GM12878 (cell line): ENCODE measurements at regions not wholly inside any gene's neighbourhood (a gene's known extent, or its start where the extent isn't known, plus 50 kb on each side); places are given as distances from the start of the nearest gene placed in this dataset.
A peak's percentile ranks its signal among the peaks of the same experiment; 100 is the strongest.

Experiments used
- ATAC-seq: fragments of 200-7000 bp; cut with Tn5 transposase; 3 replicates; pipeline ENCODE4 v1.9.1; 2020; ENCODE audit warnings: mild to moderate bottlenecking, moderate library complexity
- BruUV-seq: library from RNA; stranded (reverse); fragments of 400-500 nt; replicated peaks from 2 replicates; lab custom pipeline; 2021; lab: Mats Ljungman, UMichigan
- CTCF ChIA-PET: fragments of 300-600 bp; sonication (Branson Sonifier 250); formaldehyde crosslinking; extraction: SDS; loops from one replicate; lab custom pipeline; 2021; ENCODE audit warnings: inconsistent platforms; lab: Yijun Ruan, JAX
- POLR2A ChIA-PET: fragments of 350-600 bp; formaldehyde crosslinking; extraction: SDS; loops from one replicate; lab custom pipeline; 2021; ENCODE audit warnings: inconsistent platforms; lab: Charles Lee
- RAD21 ChIA-PET: fragments of 300-600 bp; sonication (Branson Sonifier 250); formaldehyde crosslinking; loops from one replicate; lab custom pipeline; 2023; ENCODE audit warnings: antibody characterized with exemption; ENCODE audit not compliant: unreplicated experiment; lab: Charles Lee
- SMC1A ChIA-PET: fragments of 300-600 bp; sonication (Branson Sonifier 250); formaldehyde crosslinking; loops from one replicate; lab custom pipeline; 2023; ENCODE audit not compliant: unreplicated experiment, uncharacterized antibody; lab: Charles Lee
- DNase-seq: peaks from one replicate; pipeline ENCODE4 v3.0.0-alpha.2; 2011; ENCODE audit warnings: low read depth, low spot score
- FAIRE-seq: peaks from 3 replicates; lab custom pipeline; 2011; peaks lifted over from hg19 to GRCh38; lab: Jason Lieb, UNC
- H2AFZ ChIP-seq: 2 replicates; pipeline ENCODE4 v1.6.0; 2011; ENCODE audit warnings: low read depth, low read length, control low read depth; ENCODE audit not compliant: control insufficient read depth
- H3K27ac ChIP-seq: 2 replicates; pipeline ENCODE4 v1.5.1; 2011; ENCODE audit warnings: control low read depth; ENCODE audit not compliant: control insufficient read depth, insufficient read depth
- H3K27me3 ChIP-seq, 2 experiments: replicated peaks in 1 of 2; 2 replicates each; pipeline versions ENCODE4 v1.6.0 to v1.6.1; 2011; ENCODE audit warnings: low read length in 1 of 2; ENCODE audit not compliant: control insufficient read depth in 2 of 2, insufficient read depth in 2 of 2
- H3K36me3 ChIP-seq, 2 experiments: 2 replicates each; pipeline ENCODE4 v1.5.1; 2011; ENCODE audit warnings: low read length in 1 of 2; ENCODE audit not compliant: control insufficient read depth in 2 of 2, insufficient read depth in 2 of 2
- H3K4me1 ChIP-seq: 2 replicates; pipeline ENCODE4 v1.6.1; 2011; ENCODE audit warnings: mild to moderate bottlenecking, low read length, moderate library complexity, mixed read lengths; ENCODE audit not compliant: control insufficient read depth, insufficient read depth
- H3K4me2 ChIP-seq: 2 replicates; pipeline ENCODE4 v1.6.0; 2011; ENCODE audit warnings: control low read depth; ENCODE audit not compliant: control insufficient read depth, insufficient read depth
- H3K4me3 ChIP-seq: fragments of 200-600 bp; sonication (generic); 2 replicates; pipeline ENCODE4 v1.5.1; 2016
- H3K79me2 ChIP-seq: 2 replicates; pipeline ENCODE4 v1.6.0; 2011; ENCODE audit warnings: low read length; ENCODE audit not compliant: control insufficient read depth, insufficient read depth
- H3K9ac ChIP-seq: 2 replicates; pipeline ENCODE4 v1.8.0; 2011; ENCODE audit warnings: low read length, control low read depth, mixed read lengths; ENCODE audit not compliant: control insufficient read depth, insufficient read depth
- H3K9me3 ChIP-seq: replicated peaks from 3 replicates; pipeline ENCODE4 v1.5.1; 2011; ENCODE audit warnings: mild to moderate bottlenecking, low read length; ENCODE audit not compliant: control insufficient read depth, insufficient read depth
- H4K20me1 ChIP-seq: 2 replicates; pipeline ENCODE4 v1.6.0; 2011; ENCODE audit not compliant: control insufficient read depth, insufficient read depth
- CHD1 ChIP-seq: IDR thresholded peaks from 2 replicates; pipeline ENCODE4 v1.6.1; 2012; ENCODE audit warnings: low read depth, low read length, improper control_type of control experiment
- MEF2A ChIP-seq: IDR thresholded peaks from 2 replicates; pipeline ENCODE4 v1.6.1; 2011; ENCODE audit warnings: low read depth, mild to moderate bottlenecking, low read length, moderate library complexity; ENCODE audit not compliant: insufficient read depth
- RB1 ChIP-seq: fragments of 450-650 bp; formaldehyde crosslinking; IDR thresholded peaks from 2 replicates; pipeline ENCODE4 v1.6.1; 2017; ENCODE audit warnings: mild to moderate bottlenecking, borderline replicate concordance
- RUNX3 ChIP-seq: IDR thresholded peaks from 2 replicates; pipeline ENCODE4 v1.6.1; 2012; ENCODE audit warnings: low read length, inconsistent platforms
- SMARCA5 ChIP-seq: fragments of 450-650 bp; IDR thresholded peaks from 2 replicates; pipeline ENCODE4 v1.6.1; 2017; ENCODE audit warnings: mild to moderate bottlenecking
- ZZZ3 ChIP-seq: IDR thresholded peaks from 2 replicates; pipeline ENCODE4 v1.6.1; 2011; ENCODE audit warnings: low read depth; ENCODE audit not compliant: control insufficient read depth, insufficient read length
- WGBS: methylation state at CpG from one replicate; pipeline ENCODE4 v1.1.6; 2016; ENCODE audit warnings: low lambda C conversion rate; ENCODE audit not compliant: insufficient replicate concordance, insufficient coverage; ENCODE audit errors: missing lambda C conversion rate; 5-methylcytosine and 5-hydroxymethylcytosine counted together
- in situ Hi-C: fragments of 300-500 bp; cut with MboI; formaldehyde crosslinking; loops from 9 replicates; pipeline ENCODE4 v1.14.3; 2018; ENCODE audit warnings: mixed read lengths
- intact Hi-C: fragments of 100-400 bp; cut with micrococcal nuclease; formaldehyde crosslinking; loops from one replicate; pipeline ENCODE4 v1.14.2; 2022; ENCODE audit not compliant: unreplicated experiment
- TF ChIP-seq, protein P1 (sequence below): fragments of 450-650 bp; IDR thresholded peaks from 2 replicates; pipeline ENCODE4 v1.6.1; 2017; ENCODE audit warnings: antibody characterized with exemption, mild to moderate bottlenecking, moderate library complexity
- TF ChIP-seq, protein P2 (sequence below): fragments of 450-650 bp; IDR thresholded peaks from 2 replicates; pipeline ENCODE4 v1.6.1; 2017; ENCODE audit warnings: mild to moderate bottlenecking, moderate library complexity

DNA sequence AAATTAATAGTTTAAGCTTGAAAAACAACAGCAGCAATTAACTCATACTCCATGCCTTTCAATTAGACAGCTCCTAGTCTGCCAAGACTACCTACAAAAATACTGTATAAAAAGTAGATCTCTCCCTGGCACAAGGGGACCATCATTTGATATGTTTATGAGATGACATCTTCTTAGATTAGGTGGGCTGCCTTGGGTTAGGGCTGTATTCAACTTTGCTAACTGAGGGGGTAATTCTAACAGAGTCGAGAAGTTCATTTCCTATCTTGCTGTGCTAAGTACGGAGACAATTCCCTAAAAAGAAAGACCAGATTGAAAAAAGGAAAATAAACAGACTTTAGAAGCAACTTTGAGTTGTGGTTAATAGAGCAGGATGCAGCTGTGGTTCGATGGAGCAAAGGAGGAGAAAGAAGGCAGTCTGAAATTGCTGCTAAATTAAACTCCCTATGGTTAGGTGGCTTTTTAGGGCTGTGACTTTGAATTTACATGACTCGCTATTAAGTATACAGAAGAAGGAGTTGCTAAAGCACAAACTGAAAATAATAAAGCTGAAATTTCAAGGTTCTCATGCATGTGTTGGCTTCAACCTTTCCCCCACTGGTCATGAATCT is 75.4 kb downstream of the CDC7 start:
- H3K4me3 ChIP-seq, result no peak overlapping the region
- no peaks in the 10 kb centered on the region for H4K20me1 ChIP-seq
- no peaks in the 10 kb centered on the region for H3K36me3 ChIP-seq
- no peaks in the 10 kb centered on the region for H3K27me3 ChIP-seq
- no peaks in the 10 kb centered on the region for H3K79me2 ChIP-seq
- ChIA-PET POLR2A (no interaction called here), SMC1A (no interaction called here), RAD21 (no interaction called here), CTCF (no interaction called here)
- 21% methylated on average over 4 of the region's 4 CpGs for WGBS
- intact Hi-C loops (no loop called here), in situ Hi-C loops (no loop called here)
- no peaks in the 10 kb centered on the region for H3K9me3 ChIP-seq
- no TSS peak for BruUV-seq
- no peak for ATAC-seq
- H3K4me2 ChIP-seq, result no peak overlapping the region
- H3K9ac ChIP-seq, result no peak overlapping the region
- 0 out of 2 replicates have a peak, but pooled peaks have one; percentile 8 for TF ChIP-seq RUNX3
- TF ChIP-seq CHD1, result no peak
- no peak for TF ChIP-seq MEF2A
- TF ChIP-seq RB1, result no peak
- TF ChIP-seq, all 136 proteins: peak for 1
- Histone ChIP-seq H3K27ac (no peak overlapping the region), H2AFZ (peak overlapping the region; percentile 1; the same call in 1 of the 2 replicates), H3K4me1 (peaks cover 12% of the 10 kb centered on the region)
- no peak for FAIRE-seq
- DNase-seq, result no peak

DNA sequence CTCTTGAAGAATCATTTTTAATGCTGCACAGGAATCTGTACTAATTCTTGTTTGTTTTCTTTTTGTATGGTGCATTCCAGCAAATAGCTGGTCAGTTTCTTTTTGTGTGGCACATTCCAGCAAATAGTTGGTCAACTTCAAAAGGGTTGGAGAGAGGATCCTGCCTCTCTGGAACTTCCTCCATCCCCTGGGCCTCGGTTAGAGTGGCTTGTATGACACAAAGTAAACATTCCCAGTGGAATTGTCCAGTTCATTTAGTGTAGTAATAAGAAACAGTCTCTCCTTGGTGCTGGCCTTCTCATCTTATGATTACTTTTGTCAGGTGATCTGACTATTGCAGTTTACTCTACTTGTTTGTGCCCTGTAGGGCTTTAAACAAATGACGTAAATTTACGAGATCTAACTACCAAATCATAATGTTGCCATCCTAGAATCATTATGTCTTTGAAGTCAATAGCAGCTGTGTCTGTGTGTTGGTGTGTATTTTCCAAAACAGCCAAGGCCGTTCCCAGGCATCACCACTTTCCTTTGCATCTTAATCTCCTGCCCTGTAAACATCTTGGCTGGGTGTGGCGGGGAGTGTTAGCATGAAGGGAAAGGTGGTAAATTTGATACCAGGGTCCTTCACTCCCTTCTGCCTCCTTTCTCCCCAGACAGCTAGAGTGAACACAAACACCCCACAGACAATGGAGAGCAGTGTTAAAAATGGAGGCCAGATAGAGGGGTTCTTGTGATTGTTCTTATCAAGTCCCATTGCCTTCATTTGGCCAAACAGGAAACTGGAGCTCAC is 77.9 kb downstream of the CDC7 start:
- ChIA-PET SMC1A (interaction anchor here (0.9 kb wide), 1 partner anchor 12 kb away, joined by 3 read pairs; no protein-coding TSS in a partner anchor), CTCF (interaction anchor here (1.0 to 1.5 kb wide), 3 partner anchors 11 to 55 kb away, joined by 3 to 4 read pairs (median 3); no protein-coding TSS in a partner anchor), POLR2A (interaction anchor here (0.5 kb wide), 1 partner anchor 733 kb away, joined by 3 read pairs; no protein-coding TSS in a partner anchor), RAD21 (no interaction called here)
- intact Hi-C loops (no loop called here), in situ Hi-C loops (no loop called here)
- no peaks in the 10 kb centered on the region for H3K27me3 ChIP-seq
- ATAC-seq (no peak), FAIRE-seq (no peak), DNase-seq (no peak)
- no peaks in the 10 kb centered on the region for H3K79me2 ChIP-seq
- no peaks in the 10 kb centered on the region for H3K9me3 ChIP-seq
- H3K27ac ChIP-seq, result no peak overlapping the region
- 69% methylated on average over 5 of the region's 5 CpGs for WGBS
- no peaks in the 10 kb centered on the region for H3K4me1 ChIP-seq
- no peak overlapping the region for H2AFZ ChIP-seq
- H3K4me2 ChIP-seq, result no peak overlapping the region
- no peaks in the 10 kb centered on the region for H3K36me3 ChIP-seq
- no TSS peak for BruUV-seq
- H4K20me1 ChIP-seq, result no peaks in the 10 kb centered on the region
- no peak overlapping the region for H3K4me3 ChIP-seq
- H3K9ac ChIP-seq, result no peak overlapping the region
- TF ChIP-seq SMARCA5 (no peak), RUNX3 (no peak), ZZZ3 (no peak)
- TF ChIP-seq, protein P1, sequence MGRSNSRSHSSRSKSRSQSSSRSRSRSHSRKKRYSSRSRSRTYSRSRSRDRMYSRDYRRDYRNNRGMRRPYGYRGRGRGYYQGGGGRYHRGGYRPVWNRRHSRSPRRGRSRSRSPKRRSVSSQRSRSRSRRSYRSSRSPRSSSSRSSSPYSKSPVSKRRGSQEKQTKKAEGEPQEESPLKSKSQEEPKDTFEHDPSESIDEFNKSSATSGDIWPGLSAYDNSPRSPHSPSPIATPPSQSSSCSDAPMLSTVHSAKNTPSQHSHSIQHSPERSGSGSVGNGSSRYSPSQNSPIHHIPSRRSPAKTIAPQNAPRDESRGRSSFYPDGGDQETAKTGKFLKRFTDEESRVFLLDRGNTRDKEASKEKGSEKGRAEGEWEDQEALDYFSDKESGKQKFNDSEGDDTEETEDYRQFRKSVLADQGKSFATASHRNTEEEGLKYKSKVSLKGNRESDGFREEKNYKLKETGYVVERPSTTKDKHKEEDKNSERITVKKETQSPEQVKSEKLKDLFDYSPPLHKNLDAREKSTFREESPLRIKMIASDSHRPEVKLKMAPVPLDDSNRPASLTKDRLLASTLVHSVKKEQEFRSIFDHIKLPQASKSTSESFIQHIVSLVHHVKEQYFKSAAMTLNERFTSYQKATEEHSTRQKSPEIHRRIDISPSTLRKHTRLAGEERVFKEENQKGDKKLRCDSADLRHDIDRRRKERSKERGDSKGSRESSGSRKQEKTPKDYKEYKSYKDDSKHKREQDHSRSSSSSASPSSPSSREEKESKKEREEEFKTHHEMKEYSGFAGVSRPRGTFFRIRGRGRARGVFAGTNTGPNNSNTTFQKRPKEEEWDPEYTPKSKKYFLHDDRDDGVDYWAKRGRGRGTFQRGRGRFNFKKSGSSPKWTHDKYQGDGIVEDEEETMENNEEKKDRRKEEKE, result no peak
- TF ChIP-seq, protein P2, sequence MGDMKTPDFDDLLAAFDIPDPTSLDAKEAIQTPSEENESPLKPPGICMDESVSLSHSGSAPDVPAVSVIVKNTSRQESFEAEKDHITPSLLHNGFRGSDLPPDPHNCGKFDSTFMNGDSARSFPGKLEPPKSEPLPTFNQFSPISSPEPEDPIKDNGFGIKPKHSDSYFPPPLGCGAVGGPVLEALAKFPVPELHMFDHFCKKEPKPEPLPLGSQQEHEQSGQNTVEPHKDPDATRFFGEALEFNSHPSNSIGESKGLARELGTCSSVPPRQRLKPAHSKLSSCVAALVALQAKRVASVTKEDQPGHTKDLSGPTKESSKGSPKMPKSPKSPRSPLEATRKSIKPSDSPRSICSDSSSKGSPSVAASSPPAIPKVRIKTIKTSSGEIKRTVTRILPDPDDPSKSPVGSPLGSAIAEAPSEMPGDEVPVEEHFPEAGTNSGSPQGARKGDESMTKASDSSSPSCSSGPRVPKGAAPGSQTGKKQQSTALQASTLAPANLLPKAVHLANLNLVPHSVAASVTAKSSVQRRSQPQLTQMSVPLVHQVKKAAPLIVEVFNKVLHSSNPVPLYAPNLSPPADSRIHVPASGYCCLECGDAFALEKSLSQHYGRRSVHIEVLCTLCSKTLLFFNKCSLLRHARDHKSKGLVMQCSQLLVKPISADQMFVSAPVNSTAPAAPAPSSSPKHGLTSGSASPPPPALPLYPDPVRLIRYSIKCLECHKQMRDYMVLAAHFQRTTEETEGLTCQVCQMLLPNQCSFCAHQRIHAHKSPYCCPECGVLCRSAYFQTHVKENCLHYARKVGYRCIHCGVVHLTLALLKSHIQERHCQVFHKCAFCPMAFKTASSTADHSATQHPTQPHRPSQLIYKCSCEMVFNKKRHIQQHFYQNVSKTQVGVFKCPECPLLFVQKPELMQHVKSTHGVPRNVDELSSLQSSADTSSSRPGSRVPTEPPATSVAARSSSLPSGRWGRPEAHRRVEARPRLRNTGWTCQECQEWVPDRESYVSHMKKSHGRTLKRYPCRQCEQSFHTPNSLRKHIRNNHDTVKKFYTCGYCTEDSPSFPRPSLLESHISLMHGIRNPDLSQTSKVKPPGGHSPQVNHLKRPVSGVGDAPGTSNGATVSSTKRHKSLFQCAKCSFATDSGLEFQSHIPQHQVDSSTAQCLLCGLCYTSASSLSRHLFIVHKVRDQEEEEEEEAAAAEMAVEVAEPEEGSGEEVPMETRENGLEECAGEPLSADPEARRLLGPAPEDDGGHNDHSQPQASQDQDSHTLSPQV, result no peak
